ENCODE measurements at regions not wholly inside any gene's neighbourhood (a gene's known extent, or its start where the extent isn't known, plus 50 kb on each side); places are given as distances from the start of the nearest gene placed in this dataset.

DNA sequence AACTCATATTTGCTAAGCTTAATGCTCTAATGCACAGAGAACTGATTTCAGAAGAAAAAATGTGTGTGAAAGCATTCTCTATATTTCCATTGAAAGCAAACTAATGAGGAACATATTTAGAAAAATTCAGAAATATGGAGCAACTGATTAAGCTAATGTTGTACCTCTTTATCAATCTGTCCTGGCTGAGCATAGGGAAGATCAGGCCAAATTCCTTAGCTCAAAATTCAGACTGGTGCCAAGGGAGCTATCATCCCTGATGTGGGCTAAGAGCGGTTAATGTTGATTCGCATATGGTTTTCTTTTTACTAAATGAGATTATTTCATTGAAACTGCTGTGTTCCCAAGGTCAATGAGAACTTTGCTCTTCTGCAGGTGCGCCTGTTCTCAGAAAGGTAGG, 93.9 kb upstream of the HS3ST5 start:
- no peak for DNase-seq (ENCODE audit: low spot score)

DNA sequence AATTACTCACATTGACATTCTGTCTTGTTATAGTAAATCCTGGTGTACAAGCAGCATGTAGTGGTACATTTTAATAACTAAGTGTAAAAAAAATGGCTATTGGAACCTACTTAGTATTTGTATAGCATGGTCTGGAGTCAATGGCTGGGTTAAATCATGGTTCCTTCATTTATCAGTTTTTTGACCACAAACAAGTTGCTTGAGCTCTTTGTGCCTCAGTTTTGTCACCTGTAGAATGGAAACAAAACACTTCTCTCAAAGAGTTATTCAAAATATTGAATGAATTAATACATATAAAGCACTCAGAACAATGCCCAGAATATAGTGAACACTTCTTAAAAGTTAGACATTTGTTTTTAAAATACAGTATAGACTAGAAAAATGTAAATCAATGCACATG, 93.2 kb upstream of the HS3ST5 start:
- no peak for DNase-seq (ENCODE audit: low spot score)

DNA sequence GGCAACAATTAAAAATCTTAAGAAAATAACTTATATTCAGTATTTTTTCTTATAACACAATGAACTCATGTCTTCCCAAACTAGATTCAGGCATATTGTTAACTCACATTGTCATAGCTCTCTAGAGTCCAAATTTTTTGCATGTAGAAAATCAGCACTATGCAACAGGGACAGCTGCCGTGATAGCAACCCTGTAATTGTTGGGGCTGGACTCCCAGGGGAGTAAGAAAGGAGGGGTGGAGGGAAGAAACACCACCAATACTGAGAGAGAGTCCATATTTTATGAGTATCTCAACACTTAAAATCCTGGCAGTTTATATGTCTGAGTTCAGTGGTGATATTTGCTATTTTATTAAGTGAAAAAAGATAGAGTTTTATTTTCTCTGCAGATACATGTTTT, 89.6 kb upstream of the HS3ST5 start:
- peak; percentile 14 for DNase-seq (ENCODE audit: low spot score)

GRCh38 chr6:114431641-114432040, 88.8 kb upstream of the HS3ST5 start:
- no peak for DNase-seq (ENCODE audit: low spot score)

GRCh38 chr6:114430534-114431124, 87.8 kb upstream of the HS3ST5 start:
- DNase-seq (ENCODE audit: low spot score): no peak

DNA sequence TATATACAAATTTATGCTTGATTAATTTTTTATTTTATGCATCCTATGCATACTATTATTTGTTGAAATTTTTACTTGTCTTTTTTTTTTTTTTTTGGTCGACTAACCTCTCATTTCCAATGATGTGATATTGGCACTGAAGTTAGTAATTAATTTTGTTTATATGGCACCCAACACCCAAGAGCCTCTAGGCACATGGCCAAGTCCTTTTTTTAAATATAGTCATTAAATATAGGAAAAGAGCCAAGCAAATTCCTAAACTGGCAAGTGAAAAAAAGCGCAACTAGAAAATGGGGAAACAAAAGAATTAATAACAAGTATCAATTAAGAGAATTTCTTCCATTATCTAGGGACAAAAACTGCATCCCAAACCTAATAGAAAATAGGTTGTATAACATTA, 85.5 kb upstream of the HS3ST5 start:
- DNase-seq (ENCODE audit: low spot score): no peak

GRCh38 chr6:114421199-114421598, 78.4 kb upstream of the HS3ST5 start:
- no peak for DNase-seq (ENCODE audit: low spot score)

GRCh38 chr6:114419175-114419574, 76.4 kb upstream of the HS3ST5 start:
- no peak for DNase-seq (ENCODE audit: low spot score)

- DNase-seq (ENCODE audit: low spot score): no peak
These were observed 75.6 kb upstream of the HS3ST5 start for GRCh38 chr6:114418304-114418972.

GRCh38 chr6:114407426-114408035, 64.7 kb upstream of the HS3ST5 start:
- no peak for DNase-seq (ENCODE audit: low spot score)

DNA sequence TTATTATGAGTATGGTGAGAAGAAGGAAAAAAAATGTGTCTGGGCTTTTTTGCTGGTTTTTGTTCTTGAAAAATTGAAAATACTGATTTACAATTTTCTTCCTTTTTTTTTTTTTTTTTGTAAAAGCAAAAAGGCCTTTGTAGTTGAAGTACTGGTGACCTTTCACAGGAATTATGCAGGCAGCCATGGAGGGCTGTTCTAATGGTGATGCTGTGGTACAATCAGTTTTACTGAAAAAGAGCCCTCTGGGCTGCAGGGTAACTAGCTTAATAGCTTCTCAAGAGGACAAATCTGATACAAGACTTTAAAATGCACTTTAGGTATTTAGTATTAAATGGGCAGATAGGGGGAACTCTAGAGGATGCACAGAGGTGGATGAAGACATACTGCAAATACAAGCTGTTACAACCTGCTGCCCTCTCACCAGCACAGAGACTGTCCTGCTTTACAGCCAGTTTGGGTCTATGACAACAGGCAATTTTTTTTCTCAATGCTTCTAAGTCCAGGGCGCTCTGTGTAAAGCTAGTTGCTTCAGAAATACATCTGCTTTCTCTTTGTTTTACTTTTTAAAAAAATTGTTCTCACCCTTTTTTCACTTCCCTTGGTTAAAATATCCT, 61.6 kb upstream of the HS3ST5 start:
- no peak for DNase-seq (ENCODE audit: low spot score)

- DNase-seq (ENCODE audit: low spot score): no peak
These were observed 61.0 kb upstream of the HS3ST5 start for GRCh38 chr6:114403858-114404257.

DNA sequence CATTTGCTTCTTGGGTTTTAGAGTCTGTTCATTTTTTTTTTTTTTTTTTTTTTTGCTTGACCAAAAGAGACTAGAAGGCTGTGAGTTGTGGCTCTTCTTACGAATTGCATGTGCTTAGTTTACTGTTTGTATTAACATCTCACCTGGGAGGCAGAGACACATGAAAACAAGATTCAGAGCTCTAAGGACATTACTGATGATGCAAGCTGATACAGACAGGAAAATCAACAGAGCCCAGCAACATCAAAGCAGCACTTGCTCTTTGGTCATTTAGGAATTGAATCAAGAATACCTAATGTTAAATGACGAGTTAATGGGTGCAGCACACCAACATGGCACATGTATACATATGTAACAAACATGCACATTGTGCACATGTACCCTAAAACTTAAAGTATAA, 55.7 kb upstream of the HS3ST5 start:
- DNase-seq (ENCODE audit: low spot score): peak; percentile 25

Small RNA genes in the stretch of these regions (small RNA-seq; reads per million reads assigned to genes)
- gene AL606845.1 (0 reads per million in 2 experiments), gene RNU6-475P (0 reads per million in 2 experiments)
